GM12865 (cell line): ENCODE measurements at regions not wholly inside any gene's neighbourhood (a gene's known extent, or its start where the extent isn't known, plus 50 kb on each side); places are given as distances from the start of the nearest gene placed in this dataset.

Experiments
- DNase-seq: peaks from one replicate; pipeline ENCODE4 v3.0.0; 2010; ENCODE audit warnings: low read depth
- H3K4me3 ChIP-seq: 2 replicates; pipeline ENCODE4 v1.5.1; 2011; ENCODE audit warnings: mild to moderate bottlenecking, low read depth, low read length, control low read depth
- TF ChIP-seq, protein P1 (sequence below): IDR thresholded peaks from 2 replicates; pipeline ENCODE4 v1.5.1; 2011; ENCODE audit warnings: low read length, control low read depth, low read depth, inconsistent platforms; ENCODE audit not compliant: insufficient read depth; ENCODE audit errors: missing control alignments

GRCh38 chr5:8399471-8399870 is 530.5 kb downstream of the MTRR start:
- TF ChIP-seq, protein P1, sequence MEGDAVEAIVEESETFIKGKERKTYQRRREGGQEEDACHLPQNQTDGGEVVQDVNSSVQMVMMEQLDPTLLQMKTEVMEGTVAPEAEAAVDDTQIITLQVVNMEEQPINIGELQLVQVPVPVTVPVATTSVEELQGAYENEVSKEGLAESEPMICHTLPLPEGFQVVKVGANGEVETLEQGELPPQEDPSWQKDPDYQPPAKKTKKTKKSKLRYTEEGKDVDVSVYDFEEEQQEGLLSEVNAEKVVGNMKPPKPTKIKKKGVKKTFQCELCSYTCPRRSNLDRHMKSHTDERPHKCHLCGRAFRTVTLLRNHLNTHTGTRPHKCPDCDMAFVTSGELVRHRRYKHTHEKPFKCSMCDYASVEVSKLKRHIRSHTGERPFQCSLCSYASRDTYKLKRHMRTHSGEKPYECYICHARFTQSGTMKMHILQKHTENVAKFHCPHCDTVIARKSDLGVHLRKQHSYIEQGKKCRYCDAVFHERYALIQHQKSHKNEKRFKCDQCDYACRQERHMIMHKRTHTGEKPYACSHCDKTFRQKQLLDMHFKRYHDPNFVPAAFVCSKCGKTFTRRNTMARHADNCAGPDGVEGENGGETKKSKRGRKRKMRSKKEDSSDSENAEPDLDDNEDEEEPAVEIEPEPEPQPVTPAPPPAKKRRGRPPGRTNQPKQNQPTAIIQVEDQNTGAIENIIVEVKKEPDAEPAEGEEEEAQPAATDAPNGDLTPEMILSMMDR = no peak
- H3K4me3 ChIP-seq = no peak overlapping the region
- no peak for DNase-seq

- no peak for DNase-seq
- TF ChIP-seq, protein P1 = no peak
Measured at GRCh38 chr5:8408258-8408657, 539.3 kb downstream of the MTRR start.

GRCh38 chr5:8410618-8411017 is 541.7 kb downstream of the MTRR start:
- no peak for DNase-seq
- TF ChIP-seq, protein P1 = no peak
- H3K4me3 ChIP-seq = no peak overlapping the region

More at GRCh38 chr5:8408258-8408657, 539.3 kb downstream of the MTRR start:
- no peak overlapping the region for H3K4me3 ChIP-seq

- no peak for DNase-seq
- H3K4me3 ChIP-seq = no peak overlapping the region
- TF ChIP-seq, protein P1 = no peak
Measured at GRCh38 chr5:8413975-8414374, 545.0 kb downstream of the MTRR start.

- TF ChIP-seq, protein P1 = no peak
- no peak for DNase-seq
- H3K4me3 ChIP-seq = no peak overlapping the region
Measured at GRCh38 chr5:8417316-8418048, 548.5 kb downstream of the MTRR start.

DNA sequence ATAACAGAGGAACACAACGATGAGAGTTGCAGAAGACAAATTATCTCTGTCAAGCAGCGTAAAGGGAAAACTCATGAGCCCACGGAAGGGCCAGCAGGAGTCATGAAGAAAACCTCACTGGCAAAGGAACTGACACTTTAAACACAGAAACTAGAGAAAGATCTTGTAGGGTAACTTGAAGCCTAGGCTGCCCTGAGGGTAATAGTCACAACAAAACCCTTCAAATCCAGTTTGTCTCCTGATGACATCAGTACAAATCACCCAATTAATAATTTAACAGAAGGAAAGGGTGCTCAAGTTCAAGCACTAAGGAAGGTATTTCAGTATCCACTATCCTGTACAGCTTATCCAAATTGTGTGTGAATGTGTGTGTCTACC is 549.1 kb downstream of the MTRR start:
- no peak for DNase-seq

More for the DNA sequence above, 549.1 kb downstream of the MTRR start:
- TF ChIP-seq, protein P1 = no peak
- no peak overlapping the region for H3K4me3 ChIP-seq
